Neural progenitor cell (in vitro differentiated cells): ENCODE measurements at regions not wholly inside any gene's neighbourhood (a gene's known extent, or its start where the extent isn't known, plus 50 kb on each side); places are given as distances from the start of the nearest gene placed in this dataset.

Source experiments
- DNase-seq: peaks from one replicate; pipeline ENCODE4 v3.0.0-alpha.2; 2016; ENCODE audit warnings: low spot score
- H2AFZ ChIP-seq: fragments of 200-600 bp; sonication (generic); replicated peaks from 2 replicates; pipeline ENCODE4 v1.6.1; 2016; ENCODE audit warnings: antibody characterized with exemption
- H3F3A ChIP-seq: fragments of 200-600 bp; sonication (generic); 2 replicates; pipeline ENCODE4 v1.6.1; 2016; ENCODE audit warnings: antibody characterized with exemption, low read depth
- H3K27ac ChIP-seq: fragments of 200-600 bp; sonication (generic); 2 replicates; pipeline ENCODE4 v1.5.1; 2016; ENCODE audit warnings: mild to moderate bottlenecking
- H3K27me3 ChIP-seq: fragments of 200-600 bp; sonication (generic); 2 replicates; pipeline ENCODE4 v1.6.1; 2016; ENCODE audit warnings: mild to moderate bottlenecking, moderate library complexity
- H3K36me3 ChIP-seq: fragments of 200-600 bp; sonication (generic); 2 replicates; pipeline ENCODE4 v1.5.1; 2016
- H3K4me1 ChIP-seq: fragments of 200-600 bp; sonication (generic); 2 replicates; pipeline ENCODE4 v1.6.1; 2016; ENCODE audit warnings: mixed run types
- H3K4me2 ChIP-seq: fragments of 200-600 bp; sonication (generic); 2 replicates; pipeline ENCODE4 v1.6.1; 2016
- H3K4me3 ChIP-seq: fragments of 200-600 bp; sonication (generic); 2 replicates; pipeline ENCODE4 v1.5.1; 2016
- H3K79me2 ChIP-seq: fragments of 200-600 bp; sonication (generic); 2 replicates; pipeline ENCODE4 v1.6.1; 2016; ENCODE audit warnings: low read depth
- H3K9ac ChIP-seq: fragments of 200-600 bp; sonication (generic); 2 replicates; pipeline ENCODE4 v1.6.1; 2016
- H3K9me3 ChIP-seq: fragments of 200-600 bp; sonication (generic); 2 replicates; pipeline ENCODE4 v1.5.1; 2016; ENCODE audit warnings: low read depth
- H4K20me1 ChIP-seq: fragments of 200-600 bp; sonication (generic); 2 replicates; pipeline ENCODE4 v1.6.1; 2016; ENCODE audit warnings: low read depth
- H3K27ac Mint-ChIP-seq: 3 replicates; pipeline ENCODE4 v1.8.0; 2021; ENCODE audit warnings: mixed read lengths
- H3K27me3 Mint-ChIP-seq: 2 replicates; pipeline ENCODE4 v1.8.0; 2022; ENCODE audit warnings: low read depth, mild to moderate bottlenecking, inconsistent platforms, moderate library complexity, mixed read lengths; ENCODE audit not compliant: insufficient read depth
- H3K36me3 Mint-ChIP-seq: 3 replicates; pipeline ENCODE4 v1.8.0; 2021; ENCODE audit warnings: mixed read lengths
- H3K4me1 Mint-ChIP-seq: 3 replicates; pipeline ENCODE4 v1.8.0; 2021; ENCODE audit warnings: mixed read lengths
- H3K4me3 Mint-ChIP-seq: 3 replicates; pipeline ENCODE4 v1.8.0; 2021; ENCODE audit warnings: mild to moderate bottlenecking, moderate library complexity, mixed read lengths
- H3K9me3 Mint-ChIP-seq: 3 replicates; pipeline ENCODE4 v1.8.0; 2020; ENCODE audit warnings: mixed read lengths
- EZH2 ChIP-seq: fragments of 200-600 bp; sonication (generic); IDR thresholded peaks from 2 replicates; pipeline ENCODE4 v1.6.1; 2017; ENCODE audit warnings: antibody characterized with exemption, mild to moderate bottlenecking, moderate library complexity
- EZH2phosphoT487 ChIP-seq: fragments of 200-600 bp; sonication (generic); IDR thresholded peaks from 2 replicates; pipeline ENCODE4 v1.6.1; 2017; ENCODE audit warnings: antibody characterized with exemption
- TF ChIP-seq, protein P1 (sequence below): fragments of 200-600 bp; sonication (generic); IDR thresholded peaks from 2 replicates; pipeline ENCODE4 v1.5.1; 2017; ENCODE audit warnings: antibody characterized with exemption, mild to moderate bottlenecking

DNA sequence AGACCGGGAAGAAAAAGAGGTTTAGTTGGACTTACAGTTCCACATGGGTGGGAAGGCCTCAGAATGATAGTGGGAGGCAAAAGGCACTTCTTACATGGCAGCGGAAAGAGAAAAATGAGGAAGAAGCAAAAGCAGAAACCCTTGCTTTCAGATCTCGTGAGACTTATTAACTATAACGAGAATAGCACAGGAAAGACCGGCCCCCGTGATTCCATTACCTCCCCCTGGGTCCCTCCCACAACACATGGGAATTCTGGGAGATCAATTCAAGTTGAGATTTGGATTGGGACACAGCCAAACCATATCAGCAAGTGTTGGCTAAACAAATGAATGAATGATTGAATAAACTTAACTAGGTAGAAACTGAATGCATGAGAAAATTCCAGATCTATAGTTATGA lies 85.3 kb upstream of the PARP11 start:
- Histone ChIP-seq H3K79me2 (no peaks in the 10 kb centered on the region), H3K4me1 (no peaks in the 10 kb centered on the region), H3K4me3 (no peak overlapping the region), H2AFZ (no peak overlapping the region), H3K27me3 (no peaks in the 10 kb centered on the region), H4K20me1 (no peaks in the 10 kb centered on the region), H3K9me3 (no peaks in the 10 kb centered on the region), H3F3A (no peaks in the 10 kb centered on the region), H3K36me3 (no peaks in the 10 kb centered on the region), H3K4me2 (no peak overlapping the region), H3K27ac (no peak overlapping the region), H3K9ac (no peak overlapping the region)
- Mint-ChIP-seq H3K4me1 (peaks cover 16% of the 10 kb centered on the region), H3K4me3 (no peak overlapping the region), H3K27me3 (peaks cover 2% of the 10 kb centered on the region), H3K9me3 (peaks cover 7% of the 10 kb centered on the region), H3K36me3 (peaks cover 3% of the 10 kb centered on the region), H3K27ac (no peak overlapping the region)
- no peak for DNase-seq
- TF ChIP-seq EZH2phosphoT487 (no peak), EZH2 (no peak)
- TF ChIP-seq, protein P1, sequence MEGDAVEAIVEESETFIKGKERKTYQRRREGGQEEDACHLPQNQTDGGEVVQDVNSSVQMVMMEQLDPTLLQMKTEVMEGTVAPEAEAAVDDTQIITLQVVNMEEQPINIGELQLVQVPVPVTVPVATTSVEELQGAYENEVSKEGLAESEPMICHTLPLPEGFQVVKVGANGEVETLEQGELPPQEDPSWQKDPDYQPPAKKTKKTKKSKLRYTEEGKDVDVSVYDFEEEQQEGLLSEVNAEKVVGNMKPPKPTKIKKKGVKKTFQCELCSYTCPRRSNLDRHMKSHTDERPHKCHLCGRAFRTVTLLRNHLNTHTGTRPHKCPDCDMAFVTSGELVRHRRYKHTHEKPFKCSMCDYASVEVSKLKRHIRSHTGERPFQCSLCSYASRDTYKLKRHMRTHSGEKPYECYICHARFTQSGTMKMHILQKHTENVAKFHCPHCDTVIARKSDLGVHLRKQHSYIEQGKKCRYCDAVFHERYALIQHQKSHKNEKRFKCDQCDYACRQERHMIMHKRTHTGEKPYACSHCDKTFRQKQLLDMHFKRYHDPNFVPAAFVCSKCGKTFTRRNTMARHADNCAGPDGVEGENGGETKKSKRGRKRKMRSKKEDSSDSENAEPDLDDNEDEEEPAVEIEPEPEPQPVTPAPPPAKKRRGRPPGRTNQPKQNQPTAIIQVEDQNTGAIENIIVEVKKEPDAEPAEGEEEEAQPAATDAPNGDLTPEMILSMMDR, result no peak

DNA sequence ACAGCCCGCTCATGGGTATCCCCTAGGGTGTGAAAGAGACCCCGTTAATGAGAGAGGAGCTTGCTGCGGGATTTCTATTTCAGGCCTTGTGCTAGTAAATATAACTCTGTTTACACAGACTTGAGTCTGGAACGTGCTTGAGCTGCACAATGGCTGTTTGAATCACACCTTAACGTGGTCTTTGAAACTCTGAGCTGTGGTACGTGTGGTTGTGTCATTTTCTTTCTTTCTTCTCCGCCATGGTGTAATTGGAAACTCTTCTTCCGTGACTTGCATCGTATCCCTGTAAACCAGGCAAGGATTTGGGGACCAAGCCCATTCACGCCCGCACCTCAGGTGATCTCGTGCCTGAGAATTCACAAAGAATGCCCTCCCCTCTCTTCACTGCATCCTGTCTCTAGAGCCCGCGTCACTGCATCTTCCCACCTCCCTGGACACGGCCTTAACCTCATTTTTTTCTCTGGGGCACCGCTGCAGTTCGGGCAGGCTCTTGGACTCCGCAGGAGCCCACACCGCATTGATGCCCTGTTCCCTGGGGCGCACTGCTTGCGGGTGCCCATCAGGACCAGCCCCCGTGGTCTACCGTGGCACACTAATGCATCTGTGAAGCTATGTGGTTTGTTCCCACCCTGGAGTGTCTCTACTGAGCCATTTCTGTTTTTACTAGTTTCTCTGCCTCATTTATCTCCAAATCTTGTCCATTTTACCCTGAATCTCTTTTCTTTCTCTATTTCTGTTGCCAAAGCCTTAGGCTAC lies 78.4 kb upstream of the PARP11 start:
- Histone ChIP-seq H3F3A (no peaks in the 10 kb centered on the region), H3K4me2 (no peak overlapping the region), H3K4me1 (peaks cover 6% of the 10 kb centered on the region), H3K27ac (no peak overlapping the region), H3K9me3 (no peaks in the 10 kb centered on the region), H3K9ac (no peak overlapping the region), H3K79me2 (no peaks in the 10 kb centered on the region), H4K20me1 (no peaks in the 10 kb centered on the region), H2AFZ (peak overlapping the region; percentile 75), H3K4me3 (no peak overlapping the region), H3K36me3 (no peaks in the 10 kb centered on the region), H3K27me3 (peaks cover 3% of the 10 kb centered on the region)
- H3K27ac Mint-ChIP-seq, result peak overlapping the region; percentile 32
- H3K36me3 Mint-ChIP-seq, result no peaks in the 10 kb centered on the region
- H3K4me1 Mint-ChIP-seq, result peaks cover 5% of the 10 kb centered on the region
- no peak for DNase-seq
- H3K27me3 Mint-ChIP-seq, result peaks cover 2% of the 10 kb centered on the region
- H3K9me3 Mint-ChIP-seq, result peaks cover 13% of the 10 kb centered on the region
- TF ChIP-seq, protein P1, result no peak
- TF ChIP-seq EZH2, result no peak
- no peak for TF ChIP-seq EZH2phosphoT487
- H3K4me3 Mint-ChIP-seq, result no peak overlapping the region

DNA sequence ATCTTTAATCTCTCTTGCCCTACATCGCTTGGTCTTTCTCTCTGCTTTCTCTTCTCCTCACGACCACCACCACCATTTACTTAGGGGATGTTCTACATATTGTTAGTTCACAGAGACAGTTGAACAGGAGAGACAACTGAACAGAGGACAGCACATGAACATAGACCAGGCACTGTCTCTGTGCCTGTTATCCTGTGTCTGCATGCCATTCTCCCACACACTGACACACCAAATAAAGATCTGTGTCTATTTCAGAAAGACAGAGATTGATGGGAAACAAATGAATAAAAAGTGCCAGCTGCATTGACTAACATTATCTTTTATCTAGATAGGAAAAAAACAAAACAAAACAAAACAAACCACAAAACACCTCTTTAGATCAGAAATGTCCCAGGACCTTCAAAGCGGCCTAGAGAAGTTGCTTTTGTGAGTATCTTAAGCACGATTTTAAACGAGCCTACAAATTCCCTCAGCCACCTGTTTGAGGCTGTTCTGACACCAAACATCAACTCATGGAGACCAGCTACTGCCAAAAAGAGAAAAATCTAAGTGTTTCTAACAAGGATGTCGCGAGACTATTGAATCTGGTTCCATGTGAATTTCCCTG lies 77.6 kb upstream of the PARP11 start:
- Histone ChIP-seq H2AFZ (peak overlapping the region; percentile 75), H3K9ac (no peak overlapping the region), H3K4me2 (no peak overlapping the region), H3K36me3 (no peaks in the 10 kb centered on the region), H3K27me3 (peaks cover 10% of the 10 kb centered on the region), H3K79me2 (no peaks in the 10 kb centered on the region), H3K9me3 (no peaks in the 10 kb centered on the region), H3K27ac (no peak overlapping the region), H3K4me3 (no peak overlapping the region), H4K20me1 (no peaks in the 10 kb centered on the region), H3F3A (no peaks in the 10 kb centered on the region), H3K4me1 (peaks cover 6% of the 10 kb centered on the region)
- Mint-ChIP-seq H3K4me1 (peaks cover 5% of the 10 kb centered on the region), H3K4me3 (no peak overlapping the region), H3K9me3 (peaks cover 12% of the 10 kb centered on the region), H3K36me3 (no peaks in the 10 kb centered on the region), H3K27me3 (peaks cover 2% of the 10 kb centered on the region), H3K27ac (no peak overlapping the region)
- no peak for TF ChIP-seq EZH2phosphoT487
- TF ChIP-seq, protein P1, result no peak
- TF ChIP-seq EZH2, result no peak
- DNase-seq, result no peak
